ENCODE measurements at regions not wholly inside any gene's neighbourhood (a gene's known extent, or its start where the extent isn't known, plus 50 kb on each side); places are given as distances from the start of the nearest gene placed in this dataset.

DNA sequence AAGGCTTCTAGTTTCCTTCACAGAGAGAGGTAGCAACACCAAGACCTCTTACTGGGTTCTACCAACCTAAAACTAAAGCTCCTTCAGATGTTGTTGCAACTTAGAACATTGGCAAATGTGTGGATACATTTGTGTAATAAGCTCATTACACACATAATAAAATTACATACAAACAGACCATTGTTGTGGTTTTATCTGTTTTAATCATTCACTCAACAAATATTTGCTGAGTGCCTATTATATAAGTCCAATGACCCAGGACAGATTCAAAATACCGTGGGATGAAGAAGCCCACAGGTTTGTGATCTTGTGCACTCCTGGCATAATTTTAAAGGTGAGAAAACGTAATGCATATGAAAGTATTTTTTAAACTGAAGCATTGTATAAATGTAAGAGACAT, 160.4 kb upstream of the NPVF start:
- TF ChIP-seq, protein P1, sequence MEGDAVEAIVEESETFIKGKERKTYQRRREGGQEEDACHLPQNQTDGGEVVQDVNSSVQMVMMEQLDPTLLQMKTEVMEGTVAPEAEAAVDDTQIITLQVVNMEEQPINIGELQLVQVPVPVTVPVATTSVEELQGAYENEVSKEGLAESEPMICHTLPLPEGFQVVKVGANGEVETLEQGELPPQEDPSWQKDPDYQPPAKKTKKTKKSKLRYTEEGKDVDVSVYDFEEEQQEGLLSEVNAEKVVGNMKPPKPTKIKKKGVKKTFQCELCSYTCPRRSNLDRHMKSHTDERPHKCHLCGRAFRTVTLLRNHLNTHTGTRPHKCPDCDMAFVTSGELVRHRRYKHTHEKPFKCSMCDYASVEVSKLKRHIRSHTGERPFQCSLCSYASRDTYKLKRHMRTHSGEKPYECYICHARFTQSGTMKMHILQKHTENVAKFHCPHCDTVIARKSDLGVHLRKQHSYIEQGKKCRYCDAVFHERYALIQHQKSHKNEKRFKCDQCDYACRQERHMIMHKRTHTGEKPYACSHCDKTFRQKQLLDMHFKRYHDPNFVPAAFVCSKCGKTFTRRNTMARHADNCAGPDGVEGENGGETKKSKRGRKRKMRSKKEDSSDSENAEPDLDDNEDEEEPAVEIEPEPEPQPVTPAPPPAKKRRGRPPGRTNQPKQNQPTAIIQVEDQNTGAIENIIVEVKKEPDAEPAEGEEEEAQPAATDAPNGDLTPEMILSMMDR (IDR thresholded peaks at IDR 0.05 in 4 of 5, conservative IDR thresholded peaks at IDR 0.05 in 1 of 5) = no peak
- TF ChIP-seq POLR2A (IDR thresholded peaks at IDR 0.05) = no peak

All from gastrocnemius medialis (tissue), 4 donors.